T-cell (primary cell): ENCODE measurements at regions not wholly inside any gene's neighbourhood (a gene's known extent, or its start where the extent isn't known, plus 50 kb on each side); places are given as distances from the start of the nearest gene placed in this dataset.
"Not testable (repeated sequence)": the region's sequence is repeated elsewhere in the genome, so short reads cannot be mapped to it uniquely, and the experiment has no call there.

Experiments
- ATAC-seq, 4 experiments: fragments of 200-7000 bp in 3 of 4; fragments of 150-1000 bp in 1 of 4; cut with Tn5 transposase; replicated peaks in 1 of 4; 1 replicate in 3 of 4; 2 replicates in 1 of 4; pipeline ENCODE4 v1.10.0; 2021; ENCODE audit warnings: moderate library complexity in 3 of 4, mild to moderate bottlenecking in 2 of 4, moderate number of reproducible peaks in 1 of 4
- CTCF ChIA-PET, 2 donors: fragments of 300-600 bp; sonication (Branson Sonifier 250); formaldehyde crosslinking; loops; one replicate each; lab custom pipeline; 2022; ENCODE audit warnings: antibody characterized with exemption in 2 of 2; lab: Charles Lee
- POLR2A ChIA-PET, 2 donors: fragments of 300-600 bp; sonication (Branson Sonifier 250); formaldehyde crosslinking; loops; one replicate each; lab custom pipeline; 2022; ENCODE audit warnings: antibody characterized with exemption in 2 of 2; lab: Charles Lee
- DNase-seq, 35 experiments: peaks; one replicate each; pipeline versions ENCODE4 v3.0.0 to v3.0.0-alpha.2; 2013 to 2023
- H3K27ac ChIP-seq: one replicate; pipeline ENCODE4 v1.5.1; 2013; ENCODE audit warnings: low read length
- H3K27me3 ChIP-seq, 2 experiments: replicated peaks in 1 of 2; 1 replicate in 1 of 2; 2 replicates in 1 of 2; pipeline versions ENCODE4 v1.6.1 to v1.7.0; 2013; ENCODE audit warnings: low read length in 1 of 2, mixed read lengths in 1 of 2; ENCODE audit not compliant: control insufficient read depth in 2 of 2, insufficient read depth in 2 of 2; ENCODE audit errors: extremely low read depth in 1 of 2
- H3K36me3 ChIP-seq, 2 donors: 1 replicate in 1 of 2; 2 replicates in 1 of 2; pipeline versions ENCODE4 v1.6.1 to v1.7.0; 2013; ENCODE audit warnings: low read length in 1 of 2; ENCODE audit not compliant: control insufficient read depth in 2 of 2, insufficient read depth in 1 of 2; ENCODE audit errors: extremely low read depth in 1 of 2
- H3K4me1 ChIP-seq, 2 experiments: 1 replicate in 1 of 2; 2 replicates in 1 of 2; pipeline versions ENCODE4 v1.6.1 to v1.7.0; 2013; ENCODE audit warnings: low read length in 2 of 2, mixed read lengths in 1 of 2; ENCODE audit not compliant: insufficient read depth in 2 of 2, control insufficient read depth in 1 of 2; ENCODE audit errors: extremely low read depth in 1 of 2
- H3K4me3 ChIP-seq, 2 donors: 1 replicate in 1 of 2; 2 replicates in 1 of 2; pipeline versions ENCODE4 v1.5.1 to v1.7.0; 2013; ENCODE audit warnings: mild to moderate bottlenecking in 2 of 2, low read length in 1 of 2, moderate library complexity in 1 of 2; ENCODE audit not compliant: control insufficient read depth in 1 of 2; ENCODE audit errors: extremely low read depth in 1 of 2
- H3K9me3 ChIP-seq: 2 replicates; pipeline ENCODE4 v1.7.0; 2013
- H3K27ac Mint-ChIP-seq, 2 donors: one replicate each; pipeline ENCODE4 v1.8.0; 2020 to 2021; ENCODE audit warnings: mild to moderate bottlenecking in 2 of 2, mixed read lengths in 2 of 2
- H3K27me3 Mint-ChIP-seq, 2 donors: one replicate each; pipeline ENCODE4 v1.8.0; 2021 to 2022; ENCODE audit warnings: mixed read lengths in 2 of 2
- H3K36me3 Mint-ChIP-seq: one replicate; pipeline ENCODE4 v1.8.0; 2021; ENCODE audit warnings: mixed read lengths
- H3K4me1 Mint-ChIP-seq, 3 donors: one replicate each; pipeline ENCODE4 v1.8.0; 2020 to 2022; ENCODE audit warnings: mixed read lengths in 3 of 3, mild to moderate bottlenecking in 1 of 3
- H3K4me3 Mint-ChIP-seq, 3 donors: one replicate each; pipeline ENCODE4 v1.8.0; 2020 to 2022; ENCODE audit warnings: mild to moderate bottlenecking in 3 of 3, mixed read lengths in 3 of 3, moderate library complexity in 3 of 3
- H3K9me3 Mint-ChIP-seq, 3 donors: one replicate each; pipeline ENCODE4 v1.8.0; 2020 to 2022; ENCODE audit warnings: mixed read lengths in 3 of 3
- WGBS: methylation state at CpG from one replicate; pipeline ENCODE4 v1.1.5; 2013; ENCODE audit warnings: missing lambda C conversion rate; ENCODE audit not compliant: insufficient coverage; 5-methylcytosine and 5-hydroxymethylcytosine counted together

DNA sequence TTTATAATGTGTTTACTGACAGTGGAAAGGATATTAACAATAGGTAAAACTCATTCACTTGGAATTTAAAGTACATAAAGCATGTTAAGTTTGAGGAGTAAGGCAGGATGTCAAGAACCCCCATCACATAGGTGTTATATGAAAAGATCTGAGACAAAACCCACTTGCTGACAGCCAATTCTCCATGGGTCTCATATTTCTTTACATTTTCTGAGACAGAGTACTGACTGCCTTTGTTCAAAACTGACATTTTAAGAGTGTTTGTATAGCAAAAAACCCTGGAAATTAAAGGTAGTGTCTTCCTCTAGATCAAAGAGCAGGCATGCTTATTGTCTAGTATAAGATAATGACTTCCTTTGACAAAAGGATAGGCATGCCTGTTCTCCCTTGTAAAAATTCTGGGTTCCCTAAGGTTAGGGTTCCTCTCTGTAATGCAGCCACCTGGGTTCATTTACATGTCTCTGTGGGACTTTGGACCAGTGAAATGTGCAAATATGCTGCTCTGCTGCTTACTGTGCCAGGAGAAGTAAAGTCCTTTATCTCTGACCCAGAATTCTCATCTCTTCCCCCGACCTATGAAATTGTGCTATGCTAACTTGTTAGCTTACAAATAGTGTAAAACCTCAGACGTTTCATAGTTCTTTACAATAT, 123.6 kb downstream of the PCDH18 start:
- Mint-ChIP-seq H3K9me3 (peaks cover 4 to 12% (median 5%) of the 10 kb centered on the region in 3 donors), H3K4me1 (no peaks in the 10 kb centered on the region), H3K27ac (no peak overlapping the region), H3K36me3 (no peaks in the 10 kb centered on the region), H3K4me3 (no peak overlapping the region), H3K27me3 (no peaks in the 10 kb centered on the region)
- ChIA-PET CTCF (no interaction called here), POLR2A (interaction anchor here in 1 of 2 donors (1.0 kb wide), 1 partner anchor 11 kb away, joined by 3 read pairs; no protein-coding TSS in a partner anchor)
- no CpG with 5 or more reads among the region's 2 CpGs for WGBS
- Histone ChIP-seq H3K4me3 (no peak overlapping the region), H3K9me3 (no peaks in the 10 kb centered on the region), H3K4me1 (no peaks in the 10 kb centered on the region), H3K27me3 (no peaks in the 10 kb centered on the region), H3K36me3 (no peaks in the 10 kb centered on the region), H3K27ac (no peak overlapping the region)
- DNase-seq (no peak), ATAC-seq (no peak)

DNA sequence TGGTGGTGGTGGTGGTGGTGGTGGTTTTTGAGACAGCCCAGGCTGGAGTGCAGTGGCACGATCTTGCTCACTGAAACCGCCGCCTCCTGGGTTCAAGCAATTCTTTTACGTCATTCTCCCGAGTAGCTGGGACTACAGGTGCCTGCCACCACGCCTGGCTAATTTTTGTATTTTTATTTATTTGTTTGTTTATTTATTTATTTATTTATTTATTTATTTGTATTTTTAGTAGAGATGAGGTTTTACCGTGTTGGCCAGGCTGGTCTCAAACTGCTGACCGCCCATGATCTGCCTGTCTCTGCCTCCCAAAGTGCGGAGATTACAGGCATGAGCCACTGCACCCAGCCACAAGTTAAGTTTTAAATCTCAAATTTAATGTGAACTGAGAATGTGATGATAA, 126.5 kb downstream of the PCDH18 start:
- H3K4me1 Mint-ChIP-seq, POLR2A ChIA-PET, H3K27ac ChIP-seq, H3K27me3 Mint-ChIP-seq, ATAC-seq, H3K27ac Mint-ChIP-seq, H3K36me3 ChIP-seq, H3K27me3 ChIP-seq, H3K36me3 Mint-ChIP-seq, H3K9me3 Mint-ChIP-seq, H3K4me1 ChIP-seq, CTCF ChIA-PET, H3K9me3 ChIP-seq, DNase-seq, H3K4me3 Mint-ChIP-seq, H3K4me3 ChIP-seq: not testable (repeated sequence)
- no CpG with 5 or more reads among the region's 9 CpGs for WGBS

DNA sequence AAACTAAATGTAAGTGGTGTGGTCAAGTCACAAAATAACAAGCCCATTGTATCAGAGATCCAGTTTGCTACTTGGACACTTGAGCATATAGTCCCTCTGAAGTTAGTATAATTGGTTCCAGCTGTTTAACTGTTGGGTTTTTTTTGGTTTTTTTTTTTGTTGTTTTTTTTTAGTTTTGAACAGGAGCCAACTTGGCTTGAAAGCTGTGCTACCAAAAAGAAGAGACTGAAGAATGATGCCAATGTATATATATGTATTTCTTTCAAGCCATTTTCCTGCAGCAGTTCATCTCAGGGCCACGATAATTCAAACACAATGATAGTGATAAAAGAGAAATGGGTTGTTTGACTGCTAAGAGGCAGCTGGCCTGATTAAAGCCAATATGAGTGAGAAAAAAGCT, 138.3 kb downstream of the PCDH18 start:
- H3K4me3 Mint-ChIP-seq = no peak overlapping the region
- no peaks in the 10 kb centered on the region for H3K36me3 Mint-ChIP-seq
- no peak overlapping the region for H3K27ac Mint-ChIP-seq
- ChIA-PET CTCF (no interaction called here), POLR2A (no interaction called here)
- no peaks in the 10 kb centered on the region for H3K4me1 Mint-ChIP-seq
- no peak for ATAC-seq
- Histone ChIP-seq H3K27me3 (no peaks in the 10 kb centered on the region), H3K27ac (no peak overlapping the region), H3K4me3 (no peak overlapping the region), H3K36me3 (no peaks in the 10 kb centered on the region), H3K4me1 (no peaks in the 10 kb centered on the region), H3K9me3 (no peaks in the 10 kb centered on the region)
- DNase-seq = no peak
- H3K9me3 Mint-ChIP-seq = peaks cover 0 to 7% (median 0%) of the 10 kb centered on the region in 3 donors
- no peaks in the 10 kb centered on the region for H3K27me3 Mint-ChIP-seq
- no CpG with 5 or more reads among the region's 1 CpG for WGBS

DNA sequence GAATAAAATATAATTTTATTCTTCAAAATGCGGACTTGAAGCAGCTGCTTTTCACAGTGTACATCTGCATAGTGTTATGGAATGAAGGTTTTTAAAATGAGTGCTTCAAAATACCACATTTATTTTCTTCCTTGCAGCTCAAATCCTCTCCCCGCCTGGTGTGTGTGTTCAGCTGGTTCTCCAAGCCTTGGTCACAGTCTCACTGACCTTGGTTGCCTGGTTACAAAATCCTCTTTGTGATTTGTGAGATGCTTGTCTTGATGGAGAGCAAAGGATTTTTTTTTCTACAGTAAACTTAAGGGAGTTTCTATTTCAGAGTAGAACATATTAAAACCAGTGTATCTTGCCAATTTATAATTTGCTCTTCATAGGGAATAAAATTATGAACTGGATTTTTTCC, 139.2 kb downstream of the PCDH18 start:
- Mint-ChIP-seq H3K36me3 (no peaks in the 10 kb centered on the region), H3K9me3 (peaks cover 0 to 7% (median 0%) of the 10 kb centered on the region in 3 donors), H3K27me3 (no peaks in the 10 kb centered on the region), H3K4me3 (no peak overlapping the region), H3K4me1 (no peaks in the 10 kb centered on the region), H3K27ac (no peak overlapping the region)
- Histone ChIP-seq H3K27me3 (no peaks in the 10 kb centered on the region), H3K36me3 (no peaks in the 10 kb centered on the region), H3K27ac (no peak overlapping the region), H3K4me1 (no peaks in the 10 kb centered on the region), H3K4me3 (no peak overlapping the region), H3K9me3 (no peaks in the 10 kb centered on the region)
- DNase-seq (no peak), ATAC-seq (no peak)
- WGBS = no CpG with 5 or more reads among the region's 2 CpGs
- CTCF ChIA-PET = no interaction called here
- POLR2A ChIA-PET = no interaction called here

DNA sequence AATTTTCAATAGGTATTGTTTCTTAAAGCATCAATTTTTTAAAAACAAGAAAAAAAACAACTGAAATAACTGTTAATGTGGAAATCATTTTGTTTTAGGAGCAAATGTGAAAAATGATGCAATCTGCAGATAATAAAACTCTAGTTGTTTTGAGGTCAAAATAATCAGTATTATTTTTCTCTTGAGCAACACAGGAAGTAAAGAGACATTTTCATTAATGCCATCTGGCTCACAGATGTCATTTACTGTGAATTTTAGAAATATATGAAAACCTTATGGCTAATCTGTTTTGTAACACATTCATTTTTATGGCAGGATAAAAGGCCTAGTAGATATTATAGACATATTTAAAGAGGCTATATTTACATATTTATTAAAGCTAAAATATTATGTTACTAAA, 141.6 kb downstream of the PCDH18 start:
- DNase-seq (no peak), ATAC-seq (no peak)
- Histone ChIP-seq H3K4me3 (no peak overlapping the region), H3K36me3 (no peaks in the 10 kb centered on the region), H3K9me3 (no peaks in the 10 kb centered on the region), H3K27me3 (no peaks in the 10 kb centered on the region), H3K4me1 (no peaks in the 10 kb centered on the region), H3K27ac (no peak overlapping the region)
- no peak overlapping the region for H3K27ac Mint-ChIP-seq
- no peak overlapping the region for H3K4me3 Mint-ChIP-seq
- H3K9me3 Mint-ChIP-seq = peaks cover 0 to 5% (median 2%) of the 10 kb centered on the region in 3 donors
- no peaks in the 10 kb centered on the region for H3K4me1 Mint-ChIP-seq
- POLR2A ChIA-PET = no interaction called here
- no peaks in the 10 kb centered on the region for H3K36me3 Mint-ChIP-seq
- no peaks in the 10 kb centered on the region for H3K27me3 Mint-ChIP-seq
- CTCF ChIA-PET = no interaction called here

DNA sequence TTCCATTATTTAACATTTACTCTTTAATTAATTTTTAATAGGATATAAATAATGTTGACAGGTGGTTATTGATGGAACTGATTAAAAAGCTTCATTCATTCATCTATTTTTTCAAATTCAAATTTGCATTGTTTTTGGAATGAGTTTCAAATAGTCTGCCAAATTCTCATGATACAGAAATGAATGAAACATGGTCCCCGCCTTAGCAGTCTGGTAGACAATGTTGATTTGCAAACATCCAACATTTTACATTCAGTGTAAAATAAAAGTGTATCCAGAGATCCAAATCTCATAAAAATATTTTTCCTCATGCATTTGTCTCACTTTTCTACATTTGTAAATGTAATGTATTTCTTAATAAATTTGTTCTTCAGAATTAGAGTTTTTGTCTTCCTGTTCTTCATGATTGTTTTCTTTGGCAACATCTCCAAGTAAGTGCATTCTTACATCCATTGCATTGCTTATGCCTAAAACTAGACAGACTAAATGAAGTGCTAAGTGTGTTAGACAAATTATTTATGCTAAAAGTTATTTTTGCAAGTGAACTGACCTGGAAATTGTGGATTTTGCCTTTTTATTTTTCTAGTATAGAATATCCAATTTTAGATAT, 142.3 kb downstream of the PCDH18 start:
- no peaks in the 10 kb centered on the region for H3K9me3 ChIP-seq
- no peaks in the 10 kb centered on the region for H3K36me3 ChIP-seq
- Mint-ChIP-seq H3K4me3 (no peak overlapping the region), H3K9me3 (peaks cover 0 to 5% (median 4%) of the 10 kb centered on the region in 3 donors), H3K27ac (no peak overlapping the region), H3K36me3 (no peaks in the 10 kb centered on the region), H3K4me1 (no peaks in the 10 kb centered on the region), H3K27me3 (no peaks in the 10 kb centered on the region)
- ATAC-seq (no peak), DNase-seq (no peak)
- no peaks in the 10 kb centered on the region for H3K4me1 ChIP-seq
- no peak overlapping the region for H3K4me3 ChIP-seq
- WGBS = no CpG with 5 or more reads among the region's 1 CpG
- H3K27ac ChIP-seq = no peak overlapping the region
- ChIA-PET CTCF (no interaction called here), POLR2A (no interaction called here)
- no peaks in the 10 kb centered on the region for H3K27me3 ChIP-seq
